ENCODE measurements at regions not wholly inside any gene's neighbourhood (a gene's known extent, or its start where the extent isn't known, plus 50 kb on each side); places are given as distances from the start of the nearest gene placed in this dataset.

GRCh38 chr1:218813237-218813636, 360.4 kb upstream of the LYPLAL1 start:
- DNase-seq (no peak), ATAC-seq (no peak)
- Histone ChIP-seq H3K4me1 (no peaks in the 10 kb centered on the region), H3K27me3 (no peaks in the 10 kb centered on the region), H3K36me3 (no peaks in the 10 kb centered on the region), H3K9me3 (no peaks in the 10 kb centered on the region), H3K27ac (no peak overlapping the region), H3K4me3 (no peak overlapping the region)
- TF ChIP-seq, protein P1, sequence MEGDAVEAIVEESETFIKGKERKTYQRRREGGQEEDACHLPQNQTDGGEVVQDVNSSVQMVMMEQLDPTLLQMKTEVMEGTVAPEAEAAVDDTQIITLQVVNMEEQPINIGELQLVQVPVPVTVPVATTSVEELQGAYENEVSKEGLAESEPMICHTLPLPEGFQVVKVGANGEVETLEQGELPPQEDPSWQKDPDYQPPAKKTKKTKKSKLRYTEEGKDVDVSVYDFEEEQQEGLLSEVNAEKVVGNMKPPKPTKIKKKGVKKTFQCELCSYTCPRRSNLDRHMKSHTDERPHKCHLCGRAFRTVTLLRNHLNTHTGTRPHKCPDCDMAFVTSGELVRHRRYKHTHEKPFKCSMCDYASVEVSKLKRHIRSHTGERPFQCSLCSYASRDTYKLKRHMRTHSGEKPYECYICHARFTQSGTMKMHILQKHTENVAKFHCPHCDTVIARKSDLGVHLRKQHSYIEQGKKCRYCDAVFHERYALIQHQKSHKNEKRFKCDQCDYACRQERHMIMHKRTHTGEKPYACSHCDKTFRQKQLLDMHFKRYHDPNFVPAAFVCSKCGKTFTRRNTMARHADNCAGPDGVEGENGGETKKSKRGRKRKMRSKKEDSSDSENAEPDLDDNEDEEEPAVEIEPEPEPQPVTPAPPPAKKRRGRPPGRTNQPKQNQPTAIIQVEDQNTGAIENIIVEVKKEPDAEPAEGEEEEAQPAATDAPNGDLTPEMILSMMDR (IDR thresholded peaks at IDR 0.05), result no peak
- intact Hi-C loops (cut with DNase I), result no loop called here

DNA sequence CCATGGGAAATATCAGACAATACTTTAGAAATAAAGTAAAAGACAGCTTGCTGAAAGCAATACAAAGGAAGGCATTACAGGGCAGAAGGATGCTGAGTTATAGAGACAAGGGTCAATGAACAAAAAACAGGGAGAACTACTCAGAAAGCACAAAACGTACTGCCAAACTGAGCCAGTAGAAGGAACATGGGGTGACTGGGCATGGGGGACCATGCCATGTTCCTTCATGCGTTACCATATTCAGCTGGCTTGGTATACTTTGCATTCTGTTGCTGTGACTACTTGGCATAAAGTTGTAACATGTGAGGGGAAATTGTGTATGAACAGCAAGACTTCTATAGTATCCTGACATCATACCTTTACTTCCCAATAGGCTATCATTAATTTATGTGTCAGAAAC, 358.6 kb upstream of the LYPLAL1 start:
- no peaks in the 10 kb centered on the region for H3K9me3 ChIP-seq
- TF ChIP-seq, protein P1 (IDR thresholded peaks at IDR 0.05), result no peak
- intact Hi-C loops (cut with DNase I), result no loop called here

GRCh38 chr1:218817071-218817470, 356.6 kb upstream of the LYPLAL1 start:
- intact Hi-C loops (cut with DNase I), result no loop called here
- TF ChIP-seq, protein P1 (IDR thresholded peaks at IDR 0.05), result no peak
- Histone ChIP-seq H3K4me3 (no peak overlapping the region), H3K9me3 (no peaks in the 10 kb centered on the region), H3K27ac (no peak overlapping the region), H3K27me3 (no peaks in the 10 kb centered on the region), H3K4me1 (no peaks in the 10 kb centered on the region), H3K36me3 (no peaks in the 10 kb centered on the region)
- DNase-seq (no peak), ATAC-seq (no peak)

More for the DNA sequence above, 358.6 kb upstream of the LYPLAL1 start:
- Histone ChIP-seq H3K27ac (no peak overlapping the region), H3K27me3 (no peaks in the 10 kb centered on the region), H3K36me3 (no peaks in the 10 kb centered on the region), H3K4me3 (no peak overlapping the region), H3K4me1 (no peaks in the 10 kb centered on the region)
- ATAC-seq, result no peak
- no peak for DNase-seq

- H3K4me1 ChIP-seq, result no peaks in the 10 kb centered on the region
- DNase-seq (no peak), ATAC-seq (no peak)
- no peak overlapping the region for H3K27ac ChIP-seq
- intact Hi-C loops (cut with DNase I), result no loop called here
- H3K9me3 ChIP-seq, result no peaks in the 10 kb centered on the region
- H3K27me3 ChIP-seq, result no peaks in the 10 kb centered on the region
- no peak overlapping the region for H3K4me3 ChIP-seq
- TF ChIP-seq, protein P1 (IDR thresholded peaks at IDR 0.05), result no peak
- no peaks in the 10 kb centered on the region for H3K36me3 ChIP-seq
Measured at GRCh38 chr1:218817691-218818465, 355.8 kb upstream of the LYPLAL1 start.

- Histone ChIP-seq H3K9me3 (no peaks in the 10 kb centered on the region), H3K27me3 (no peaks in the 10 kb centered on the region), H3K36me3 (no peaks in the 10 kb centered on the region), H3K27ac (no peak overlapping the region), H3K4me1 (no peaks in the 10 kb centered on the region), H3K4me3 (no peak overlapping the region)
- TF ChIP-seq, protein P1 (IDR thresholded peaks at IDR 0.05), result no peak
- no peak for DNase-seq
- intact Hi-C loops (cut with DNase I), result no loop called here
- no peak for ATAC-seq
Measured at GRCh38 chr1:218823291-218823900, 350.3 kb upstream of the LYPLAL1 start.
